Posterior cingulate gyrus (tissue), 11 donors: ENCODE measurements at regions not wholly inside any gene's neighbourhood (a gene's known extent, or its start where the extent isn't known, plus 50 kb on each side); places are given as distances from the start of the nearest gene placed in this dataset.
A peak's percentile ranks its signal among the peaks of the same experiment; 100 is the strongest.

Source experiments
- DNase-seq, 10 donors: peaks; one replicate each; pipeline versions ENCODE4 v3.0.0 to v3.0.0-alpha.2; 2020 to 2021; ENCODE audit warnings: mixed read lengths in 3 of 10
- intact Hi-C: fragments of 100-400 bp; cut with DNase I; formaldehyde crosslinking; loops from one replicate; pipeline ENCODE4 v1.15.1; 2023

DNA sequence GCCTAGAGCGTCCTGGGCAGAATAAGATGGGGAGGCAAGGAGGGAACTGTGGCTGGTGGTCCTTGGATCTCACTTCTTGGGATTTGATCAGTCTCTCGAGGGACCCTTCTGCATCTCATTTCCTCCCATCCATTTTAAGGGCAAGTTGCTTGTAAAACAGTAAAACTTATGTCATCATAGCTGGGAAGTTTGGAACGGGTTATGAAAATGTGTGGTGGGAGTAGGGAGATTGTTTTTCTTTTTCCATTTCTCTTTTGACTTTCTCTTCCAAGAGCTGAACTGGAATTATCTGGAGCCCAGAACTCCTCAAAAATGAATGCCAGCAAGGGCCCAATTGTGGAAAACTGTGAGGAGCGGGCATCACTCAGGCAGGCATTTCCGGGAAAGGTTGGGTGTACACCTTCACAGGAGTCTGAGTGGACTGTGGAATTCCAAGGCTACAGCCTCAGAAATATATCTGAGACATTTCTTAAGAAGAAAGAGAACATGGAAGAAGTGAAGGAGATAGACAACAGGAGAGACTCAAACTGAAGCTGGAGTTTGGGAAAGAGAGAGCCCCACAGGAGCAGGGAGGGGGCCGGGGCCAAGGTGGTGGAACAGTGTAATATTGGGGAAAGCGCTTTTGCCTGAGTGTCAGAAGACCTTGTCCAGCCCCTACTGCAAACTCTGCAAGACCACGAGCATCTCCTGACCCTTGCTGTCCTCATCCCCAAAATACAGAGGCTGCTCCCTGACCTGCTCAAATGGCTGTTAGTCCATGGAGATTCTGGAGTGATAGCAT is 185.1 kb downstream of the FOXD2 start:
- DNase-seq, result no peak
- intact Hi-C loops, result no loop called here

DNA sequence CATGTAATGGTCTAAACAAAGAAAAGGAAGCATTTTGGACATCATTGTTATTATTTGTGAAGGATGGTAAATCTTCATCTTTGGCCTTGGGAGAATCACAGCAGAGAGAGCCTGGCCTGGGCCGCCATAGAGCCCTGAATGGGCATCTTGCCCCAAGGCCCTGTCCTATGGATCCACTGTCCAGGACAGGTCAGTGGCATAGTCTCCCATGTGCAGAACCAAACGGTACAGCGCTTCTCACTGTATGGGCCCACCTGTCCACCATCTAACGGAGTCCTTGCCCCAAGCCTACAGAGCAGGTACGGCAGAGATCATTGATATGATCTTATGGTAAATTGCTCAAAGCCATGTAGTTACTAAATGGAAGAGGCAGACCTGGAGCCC is 185.7 kb downstream of the FOXD2 start:
- intact Hi-C loops, result no loop called here
- no peak for DNase-seq

DNA sequence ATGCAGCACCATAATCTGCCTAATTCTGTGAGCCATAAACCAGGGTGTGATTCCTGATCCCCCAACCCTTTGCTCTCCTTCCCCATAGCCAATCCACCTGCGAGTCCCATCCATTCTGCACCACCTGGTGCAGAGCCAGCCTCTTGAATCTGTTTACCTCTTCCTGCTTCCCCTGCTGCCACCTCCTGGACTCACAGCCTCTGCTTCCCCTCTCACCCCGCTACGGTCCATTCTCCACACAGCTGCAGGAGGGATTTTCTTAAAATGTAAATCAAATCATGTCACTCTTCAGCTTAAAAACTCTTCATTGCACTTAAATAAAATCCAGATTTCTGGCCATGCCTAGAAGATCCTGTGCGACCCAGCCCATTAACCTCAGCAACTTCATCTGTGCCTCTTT is 186.7 kb downstream of the FOXD2 start:
- intact Hi-C loops, result no loop called here
- no peak for DNase-seq

DNA sequence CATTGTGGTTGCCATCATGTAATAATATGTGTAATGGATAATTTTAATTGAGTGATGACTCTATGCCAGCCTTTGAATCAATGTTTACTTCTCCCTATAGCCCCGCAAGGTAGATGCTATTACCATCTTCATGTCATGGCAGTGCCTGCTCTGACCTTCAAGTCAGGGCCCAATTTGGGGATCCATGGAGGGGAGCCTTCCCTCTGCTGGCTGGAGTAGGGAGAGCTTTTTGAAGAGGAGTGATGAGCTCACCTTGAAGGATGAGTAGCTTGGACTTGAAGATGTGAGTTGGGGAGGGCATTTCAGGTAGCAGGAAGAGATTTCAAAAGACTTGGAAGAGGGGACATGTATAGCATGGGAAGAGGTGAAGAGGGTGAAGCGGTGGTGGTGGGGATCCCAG is 189.2 kb downstream of the FOXD2 start:
- intact Hi-C loops, result no loop called here
- no peak for DNase-seq

DNA sequence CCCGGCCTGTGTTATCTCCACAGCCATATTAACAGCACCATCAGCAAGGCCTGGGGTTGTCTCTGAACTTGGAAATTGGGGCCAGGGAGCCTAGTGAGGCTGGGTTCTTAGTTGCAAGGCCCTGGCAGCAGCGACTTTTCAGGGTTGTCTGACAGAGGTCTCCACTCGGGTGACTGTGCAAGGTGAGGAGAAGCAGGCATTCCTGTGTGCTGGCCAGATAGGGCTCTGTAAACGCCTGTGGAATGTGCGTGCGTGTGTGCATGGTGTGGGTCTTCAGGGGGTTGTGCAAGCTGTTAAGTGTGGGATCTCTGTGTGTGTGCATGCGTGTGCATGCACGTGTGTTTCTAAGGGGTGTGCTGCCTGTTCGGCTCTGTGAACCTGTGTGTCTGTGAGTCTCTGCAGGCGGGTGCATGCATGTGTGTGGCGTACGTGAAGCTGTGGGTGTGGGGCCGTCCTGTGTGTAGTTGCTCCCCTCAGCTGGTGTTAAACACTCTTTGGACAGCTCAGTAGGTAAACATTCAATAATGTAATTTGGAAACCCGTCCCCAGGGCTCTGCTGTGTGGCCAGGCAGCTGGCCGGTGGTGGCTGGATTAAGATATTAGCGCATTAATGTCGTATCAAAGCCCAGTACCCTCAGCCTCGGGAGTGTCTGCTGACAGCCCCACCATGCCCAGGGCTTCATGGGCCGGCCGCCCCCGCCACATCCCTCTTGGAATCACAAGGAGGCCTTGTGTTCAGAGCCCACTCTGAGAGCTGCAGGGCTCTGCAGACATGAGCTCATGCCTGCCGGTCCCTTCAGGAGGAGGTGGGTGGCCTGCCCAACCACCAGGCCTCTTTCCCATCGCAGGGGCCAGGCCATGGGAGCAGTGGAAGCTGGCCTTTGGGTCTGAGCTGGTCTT is 189.9 kb downstream of the FOXD2 start:
- peak in 1 of 10 donors; percentile 73 for DNase-seq
- intact Hi-C loops, result no loop called here

DNA sequence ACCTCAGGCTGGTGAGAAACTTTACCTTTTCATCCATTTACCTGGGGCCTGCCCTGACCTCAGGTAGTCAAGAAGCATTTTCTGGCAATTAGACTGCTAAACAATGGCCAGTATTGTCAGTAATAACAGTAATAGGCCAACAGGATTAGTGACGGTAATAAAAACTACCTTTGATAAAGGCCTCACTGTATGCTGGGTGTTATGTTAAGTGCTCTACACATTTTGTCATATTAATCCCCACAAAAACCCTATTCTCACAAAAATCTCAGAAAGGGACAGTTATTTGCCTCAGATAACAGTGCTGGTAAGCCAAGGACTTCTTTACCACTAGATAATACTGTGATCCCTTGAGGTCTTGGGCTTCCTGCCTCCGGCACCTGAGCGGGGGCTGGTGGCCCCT is 191.4 kb downstream of the FOXD2 start:
- intact Hi-C loops, result no loop called here
- peak in 1 of 10 donors; percentile 12 for DNase-seq

DNA sequence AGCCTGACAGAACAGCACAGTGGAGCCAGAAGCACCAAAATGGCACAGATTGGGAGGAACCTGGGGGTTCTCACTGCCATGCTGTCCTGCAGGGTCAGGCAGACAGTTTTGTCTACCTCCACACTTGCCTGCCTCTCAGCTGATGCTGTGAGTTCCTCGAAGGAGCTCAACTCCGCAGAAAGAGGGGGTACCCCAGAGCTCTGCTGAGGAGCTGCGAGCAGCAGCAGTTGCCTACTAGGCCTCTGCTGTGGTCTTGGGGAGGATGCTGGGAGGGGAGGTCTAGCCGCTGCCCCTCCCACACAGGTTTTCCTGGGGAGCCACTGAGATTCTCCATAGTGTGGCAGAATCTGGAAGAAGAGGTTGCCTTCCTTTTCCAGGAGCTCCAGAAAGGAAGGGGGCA is 192.5 kb downstream of the FOXD2 start:
- intact Hi-C loops, result no loop called here
- DNase-seq, result peak in 1 of 10 donors; percentile 24

DNA sequence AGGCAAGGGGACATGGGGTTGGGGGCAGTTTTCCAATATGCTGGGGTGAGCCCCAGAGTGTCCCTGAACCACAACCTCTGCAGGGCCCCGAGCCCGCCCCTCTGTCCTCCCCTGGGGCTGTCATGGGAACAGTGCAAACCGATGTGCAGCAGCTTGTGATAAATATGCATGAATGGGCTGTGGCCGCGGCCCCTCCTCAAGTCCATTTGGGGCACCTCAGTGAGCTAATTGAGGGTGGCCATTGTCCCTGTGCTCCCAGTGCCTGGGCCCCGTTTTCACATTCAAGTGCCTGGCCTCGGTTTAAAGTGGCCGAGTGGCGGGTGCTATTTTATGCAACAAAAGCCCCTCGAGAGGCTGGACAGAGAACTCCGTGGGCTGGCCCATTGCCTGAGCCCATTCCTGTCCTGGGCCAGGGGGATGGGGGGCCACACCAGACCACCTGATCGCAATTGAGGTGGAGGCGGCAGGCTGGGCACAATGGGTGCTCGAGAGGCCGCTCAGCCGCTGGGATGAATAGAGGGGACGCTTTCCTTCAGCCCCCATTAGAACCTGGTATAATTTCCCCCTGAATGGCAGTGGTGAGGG is 193.7 kb downstream of the FOXD2 start:
- intact Hi-C loops, result no loop called here
- peak in 1 of 10 donors; percentile 52 for DNase-seq

DNA sequence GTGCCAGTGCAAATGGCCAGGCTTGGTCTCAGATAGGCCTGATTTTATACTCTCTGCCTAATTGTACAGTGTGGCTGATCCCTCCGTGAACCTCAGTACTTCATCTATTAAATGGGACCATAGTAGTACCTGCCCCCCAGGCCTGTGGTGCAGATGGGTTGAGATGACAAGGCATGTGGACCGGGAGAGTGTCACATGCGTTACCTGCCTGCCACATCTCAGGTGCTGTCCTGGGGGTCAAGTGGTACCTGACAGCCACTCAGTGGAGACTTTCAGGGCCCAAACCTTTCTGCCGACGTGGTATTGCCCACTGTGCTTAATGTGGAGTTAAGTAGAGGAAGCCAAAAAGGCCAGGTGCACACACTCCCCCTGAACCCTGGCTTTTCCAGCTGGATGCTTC is 197.3 kb downstream of the FOXD2 start:
- intact Hi-C loops, result no loop called here

DNA sequence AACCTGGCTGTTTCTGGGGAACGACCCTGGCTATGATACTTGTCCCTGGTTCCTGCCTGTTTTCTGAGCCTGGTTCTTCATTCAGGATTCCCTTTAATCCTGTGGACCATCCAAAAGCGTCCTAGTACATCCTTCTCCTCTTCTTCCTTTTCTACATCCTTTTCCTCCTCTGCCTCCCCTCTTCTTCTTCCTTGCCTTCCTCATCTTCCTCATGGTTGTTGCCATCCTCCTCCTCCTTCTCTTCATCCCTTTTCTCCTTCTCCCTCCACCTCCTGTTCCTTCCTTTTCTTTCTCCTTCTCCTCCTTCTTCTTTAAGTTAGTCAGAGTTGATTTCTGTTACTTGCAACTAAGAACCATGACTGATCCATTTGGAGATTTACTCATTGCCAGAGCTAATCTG is 197.8 kb downstream of the FOXD2 start:
- intact Hi-C loops, result no loop called here
- DNase-seq, result no peak

More for the DNA sequence above, 197.3 kb downstream of the FOXD2 start:
- peak in 1 of 10 donors; percentile 18 for DNase-seq

DNA sequence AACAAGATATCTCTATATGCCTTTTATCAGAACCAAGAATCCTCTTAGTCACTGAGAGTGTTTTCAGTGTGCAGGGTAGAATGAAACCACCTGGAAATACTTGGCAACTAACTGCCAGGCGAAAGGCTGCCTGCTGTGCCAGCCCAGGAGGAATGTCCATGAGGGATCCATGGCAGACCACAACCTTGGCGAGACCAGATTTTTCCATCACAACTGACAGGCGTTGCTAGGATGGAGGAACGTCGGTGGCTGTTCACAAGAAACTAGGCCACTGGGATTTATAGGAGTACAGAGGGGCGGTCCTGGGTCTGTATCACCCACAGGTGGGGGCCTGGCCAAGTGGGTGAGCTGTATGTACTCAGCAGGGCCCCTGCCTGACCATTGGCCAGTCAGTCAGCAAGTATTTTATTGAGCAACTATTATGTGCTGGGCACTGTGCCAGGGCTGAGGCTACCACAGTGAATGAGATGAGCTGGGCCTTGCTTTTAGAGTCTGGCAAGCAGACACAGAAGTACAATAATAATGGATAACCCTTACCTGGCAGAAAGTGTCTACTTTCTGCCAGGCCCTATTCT is 199.4 kb downstream of the FOXD2 start:
- DNase-seq, result peak in 1 of 10 donors; percentile 36
- intact Hi-C loops, result no loop called here

DNA sequence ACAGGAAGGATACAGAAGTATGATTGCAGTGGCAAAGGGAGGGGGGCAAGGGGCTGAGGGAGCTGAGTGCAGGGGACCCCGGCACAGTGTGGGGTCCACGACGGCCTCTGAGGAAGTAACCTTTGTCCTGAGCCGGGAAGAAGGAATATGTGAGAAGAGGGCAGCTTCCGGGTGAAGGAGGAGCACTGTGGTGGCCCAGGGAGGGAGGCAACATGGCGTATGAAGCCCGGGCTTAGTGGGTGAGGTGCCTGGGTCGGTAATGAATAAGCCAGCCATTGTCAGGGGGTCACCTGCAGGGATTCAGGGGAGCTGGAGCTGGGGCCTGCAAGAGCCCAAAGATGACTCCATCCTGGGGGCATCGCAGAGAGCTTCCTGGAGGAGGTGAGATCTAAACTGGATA is 200.4 kb downstream of the FOXD2 start:
- intact Hi-C loops, result no loop called here

DNA sequence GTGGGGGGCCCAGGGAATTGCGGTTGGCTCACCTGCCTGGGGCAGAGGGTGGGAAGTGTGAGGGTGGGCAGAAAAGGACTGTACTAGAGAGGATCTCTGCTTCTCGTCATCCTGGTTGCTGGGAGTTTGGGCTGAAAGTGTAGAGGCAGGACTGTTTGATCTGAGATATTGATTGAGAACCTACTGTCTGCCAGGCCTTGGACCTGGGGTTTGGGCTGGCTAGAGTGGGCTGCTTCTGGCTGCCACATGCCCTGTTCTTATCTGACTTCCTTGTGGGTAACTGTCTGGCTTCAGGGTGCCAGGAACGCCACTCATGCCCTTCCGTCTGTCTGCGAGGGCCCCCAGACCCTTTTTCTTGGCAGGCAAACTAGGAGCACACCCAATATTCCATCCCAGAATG is 200.9 kb downstream of the FOXD2 start:
- intact Hi-C loops, result no loop called here
- DNase-seq, result peak in 1 of 10 donors; percentile 39

More for the DNA sequence above, 200.4 kb downstream of the FOXD2 start:
- DNase-seq, result peak in 1 of 10 donors; percentile 68

DNA sequence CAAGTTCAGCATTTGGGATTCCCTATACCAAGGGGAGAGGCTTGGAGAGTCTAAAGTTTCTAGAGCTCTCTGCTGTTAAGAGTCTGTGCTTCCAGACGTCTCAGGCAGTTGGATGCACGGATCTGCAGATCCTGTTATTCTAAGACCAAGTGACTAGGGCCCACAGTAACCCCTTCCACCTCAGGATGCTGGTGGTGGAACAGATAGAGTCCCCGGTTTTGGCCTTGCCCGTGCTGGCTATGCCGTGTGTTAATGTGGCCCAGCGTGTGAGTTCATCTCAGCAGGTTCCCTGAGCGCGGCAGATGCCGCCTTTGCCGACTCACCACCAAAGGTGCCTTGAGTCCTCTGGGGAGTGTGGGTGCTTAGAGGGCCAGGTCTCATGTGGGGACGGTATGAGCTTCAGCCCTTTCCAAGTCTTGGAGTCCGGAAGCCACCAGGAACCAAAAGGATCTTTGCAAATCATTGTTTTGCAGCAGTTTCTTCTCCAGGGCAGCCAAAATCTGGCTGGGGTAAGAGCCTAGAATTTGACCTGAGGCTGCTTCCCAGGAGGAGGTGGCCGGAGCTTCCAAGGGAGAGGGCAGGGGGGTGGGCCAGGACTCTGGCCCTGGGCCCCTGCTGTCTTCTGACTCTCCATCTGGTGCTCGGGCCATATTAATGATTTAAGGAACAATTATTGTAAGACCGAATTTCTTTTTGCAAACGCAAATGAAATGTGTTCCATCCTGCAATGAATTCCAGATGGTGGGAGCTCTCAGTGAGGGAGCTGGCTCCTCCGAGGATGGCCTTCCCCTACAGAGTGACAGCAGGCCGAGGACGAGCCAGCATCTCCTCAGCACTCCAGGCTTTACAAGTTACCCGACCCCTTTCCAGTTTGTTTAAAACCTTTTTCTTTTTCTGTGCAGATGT is 205.7 kb downstream of the FOXD2 start:
- peak in 1 of 10 donors; percentile 70 for DNase-seq
- intact Hi-C loops, result no loop called here

DNA sequence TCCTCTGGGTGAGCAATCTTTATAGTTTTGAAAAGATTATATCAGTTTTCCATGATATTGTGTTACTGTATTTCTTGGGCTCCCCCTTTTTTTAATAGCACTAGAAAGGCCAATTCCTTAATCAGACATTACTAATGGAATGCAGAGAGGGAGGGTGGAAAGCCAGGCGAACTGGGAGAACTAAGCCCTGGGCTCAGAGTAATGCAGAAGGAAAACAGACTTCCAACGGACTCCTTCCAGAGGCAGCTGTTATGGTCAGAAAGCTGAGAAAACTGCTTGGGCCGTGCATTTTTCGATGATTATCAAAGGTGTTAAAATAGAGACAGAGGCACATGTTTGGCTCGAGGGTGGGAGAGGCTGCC is 206.3 kb downstream of the FOXD2 start:
- DNase-seq, result peak in 1 of 10 donors; percentile 35
- intact Hi-C loops, result no loop called here

DNA sequence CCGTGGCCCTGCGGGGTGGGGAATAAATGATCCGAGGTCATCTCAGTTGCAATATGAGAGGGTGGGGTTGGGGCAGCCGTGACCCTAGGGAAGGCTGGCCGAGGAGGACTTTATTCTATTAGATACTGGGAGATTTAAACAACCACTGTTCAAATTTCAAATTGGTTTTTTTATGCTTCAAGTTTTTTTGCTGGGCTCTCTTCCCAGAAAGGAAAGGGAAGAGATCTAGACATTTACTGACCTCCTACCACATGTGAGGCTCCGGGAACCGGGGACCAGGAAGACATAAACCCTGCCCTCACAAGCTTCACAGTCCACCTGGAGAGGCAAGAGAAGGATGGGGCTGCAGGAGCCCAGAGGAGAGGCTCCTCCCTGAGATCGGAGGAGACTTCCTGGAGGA is 207.3 kb downstream of the FOXD2 start:
- no peak for DNase-seq
- intact Hi-C loops, result no loop called here

DNA sequence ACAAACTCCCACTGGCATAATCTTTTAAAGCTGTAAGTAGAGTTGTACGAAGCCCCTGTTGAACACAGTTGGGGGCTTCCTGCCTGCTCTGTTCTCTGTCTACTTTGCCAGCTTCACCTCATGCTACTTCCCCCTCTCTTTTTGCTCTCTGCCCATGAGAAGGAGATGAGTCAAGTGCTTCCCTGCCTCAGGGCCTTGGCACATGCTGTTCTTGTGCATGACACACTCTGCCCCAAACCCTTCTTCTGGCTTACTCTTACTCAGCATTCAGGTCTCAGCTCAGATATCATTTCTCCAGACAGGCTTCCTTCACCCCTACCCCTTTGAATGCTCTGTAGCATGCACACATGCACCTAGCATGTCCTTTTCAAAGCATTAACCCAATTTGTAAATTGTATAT is 208.8 kb downstream of the FOXD2 start:
- intact Hi-C loops, result no loop called here
- DNase-seq, result no peak

DNA sequence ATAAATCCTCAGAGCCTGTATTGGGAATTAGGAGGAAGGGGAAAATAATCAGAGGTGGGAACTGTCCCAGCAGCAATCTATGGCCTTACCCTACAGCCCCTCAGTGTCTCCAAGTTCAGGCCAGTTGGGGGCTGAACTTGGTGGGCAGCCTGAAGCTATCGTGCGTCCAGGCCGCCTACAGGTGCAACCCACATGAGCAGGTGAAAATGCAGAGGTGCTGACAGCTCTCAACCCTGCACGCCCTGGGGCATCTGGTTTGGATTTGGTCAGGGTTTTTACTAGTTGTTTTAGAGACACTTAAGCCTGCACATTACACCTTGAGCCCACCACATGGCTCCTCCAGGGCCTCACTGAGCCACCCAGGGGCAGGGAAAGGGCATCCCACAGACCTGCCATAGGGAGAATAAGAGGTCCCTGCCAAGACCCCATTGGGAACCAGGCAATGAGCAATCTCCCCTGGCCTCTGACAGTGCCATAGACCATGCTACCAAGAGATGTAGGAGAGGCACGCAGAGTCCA is 209.5 kb downstream of the FOXD2 start:
- DNase-seq, result no peak
- intact Hi-C loops, result no loop called here

DNA sequence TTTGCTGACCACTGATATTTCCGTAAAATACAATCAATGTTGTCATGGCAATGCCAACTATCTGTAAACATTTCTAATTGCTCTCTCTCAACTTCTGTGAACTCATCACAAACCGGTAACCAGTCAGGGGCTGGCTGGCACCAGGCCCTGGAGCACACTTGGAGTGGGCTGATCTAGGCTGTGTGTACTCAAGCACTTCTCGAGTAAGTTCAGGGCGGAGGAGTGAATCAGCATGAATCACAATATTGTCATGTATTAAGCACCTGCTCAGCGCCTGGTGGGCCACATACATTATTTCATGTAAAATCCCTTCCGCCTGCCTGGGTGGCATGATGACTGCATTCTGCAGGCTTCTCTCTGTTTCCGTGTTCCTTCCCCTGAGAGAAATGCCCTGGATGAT is 212.4 kb downstream of the FOXD2 start:
- no peak for DNase-seq
- intact Hi-C loops, result no loop called here

DNA sequence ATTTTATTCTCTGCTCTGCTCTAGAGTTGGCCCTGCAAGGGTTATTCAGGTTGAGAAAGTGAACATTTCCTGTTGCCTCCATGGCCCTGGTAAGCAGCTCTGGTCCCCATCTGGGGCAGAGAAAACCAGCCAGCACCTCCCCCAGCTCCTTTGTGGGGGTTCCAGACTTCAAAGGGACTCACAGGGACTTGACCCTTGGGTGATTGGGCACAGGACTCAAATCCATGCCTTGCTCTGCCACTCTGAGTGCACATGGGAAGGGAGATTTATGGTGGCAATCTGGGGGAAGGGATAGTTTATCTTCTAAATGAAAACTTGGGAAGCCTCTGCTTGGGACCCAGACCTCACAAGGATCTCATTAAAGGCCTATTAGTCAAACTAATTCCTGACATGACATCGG is 212.8 kb downstream of the FOXD2 start:
- intact Hi-C loops, result no loop called here
- no peak for DNase-seq
